ENCODE measurements at regions not wholly inside any gene's neighbourhood (a gene's known extent, or its start where the extent isn't known, plus 50 kb on each side); places are given as distances from the start of the nearest gene placed in this dataset.

- DNase-seq = no peak
Measured at GRCh38 chr1:116234429-116234828, 123.2 kb downstream of the MAB21L3 start.

GRCh38 chr1:116239916-116240315 lies 128.7 kb downstream of the MAB21L3 start:
- DNase-seq = no peak

- no peak for DNase-seq
Measured at GRCh38 chr1:116242741-116243140, 130.3 kb upstream of the ATP1A1 start.

GRCh38 chr1:116243333-116244054 lies 129.6 kb upstream of the ATP1A1 start:
- no peak for DNase-seq

DNA sequence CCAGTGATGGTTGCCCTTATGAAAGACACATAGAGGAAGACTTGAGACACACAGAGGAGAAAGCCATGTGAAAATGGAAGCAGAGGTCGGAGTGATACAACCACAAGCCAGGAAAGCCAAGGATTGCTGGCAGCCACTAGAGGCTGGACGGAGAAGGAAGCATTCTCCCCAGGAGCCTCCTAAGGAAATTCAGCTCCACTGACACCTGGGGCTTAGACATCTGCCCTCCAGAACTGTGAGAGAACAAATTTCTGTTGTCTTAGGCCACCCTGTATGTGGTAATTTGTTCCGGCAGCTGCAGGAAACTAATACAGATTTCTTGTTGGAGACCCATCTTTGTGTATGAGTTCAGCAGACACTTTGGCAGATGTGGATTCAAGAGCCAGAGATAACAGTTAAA lies 126.9 kb upstream of the ATP1A1 start:
- no peak for DNase-seq

GRCh38 chr1:116252271-116252670 lies 120.8 kb upstream of the ATP1A1 start:
- DNase-seq = no peak

- DNase-seq = no peak
Measured at GRCh38 chr1:116252785-116253184, 120.3 kb upstream of the ATP1A1 start.

DNA sequence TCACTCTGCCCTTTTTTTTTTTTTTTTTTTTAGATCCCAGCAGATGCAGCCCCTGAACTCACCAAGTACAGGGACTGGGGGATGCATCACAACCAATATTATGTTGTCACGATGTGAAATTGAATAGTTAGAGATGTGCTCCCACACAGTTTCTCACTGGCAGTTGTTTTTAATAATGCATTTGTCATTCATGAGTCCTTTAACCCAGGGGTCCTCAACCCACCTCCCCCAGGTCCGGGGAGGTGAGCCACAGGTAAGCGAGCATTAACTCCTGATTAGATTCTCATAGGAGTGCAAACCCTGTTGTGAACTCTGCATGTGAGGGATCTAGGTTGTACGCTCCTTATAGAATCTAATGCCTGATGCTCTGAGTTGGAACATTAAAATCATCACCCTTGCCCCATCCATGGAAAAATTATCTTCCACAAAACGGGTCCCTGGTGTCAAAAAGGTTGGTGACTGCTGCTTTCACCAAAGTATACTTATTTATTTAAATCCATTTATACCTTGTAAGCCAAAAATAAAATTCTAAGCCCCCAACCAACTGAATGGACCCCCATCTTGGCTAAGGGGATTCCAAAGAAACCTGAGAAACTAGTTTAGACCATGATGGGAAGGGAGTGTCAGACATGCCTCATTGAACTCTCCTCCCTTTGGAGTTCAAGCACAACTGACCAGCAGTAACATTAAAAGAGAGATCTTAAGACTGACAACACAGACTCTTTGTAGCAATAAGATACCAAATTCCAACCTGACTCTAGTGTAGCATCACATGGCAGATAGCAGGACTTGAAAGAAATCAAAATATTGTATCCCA lies 119.3 kb upstream of the ATP1A1 start:
- DNase-seq = no peak

GRCh38 chr1:116254776-116255175 lies 118.3 kb upstream of the ATP1A1 start:
- no peak for DNase-seq

- no peak for DNase-seq
Measured at GRCh38 chr1:116255486-116256285, 117.4 kb upstream of the ATP1A1 start.

GRCh38 chr1:116256286-116256649 lies 116.8 kb upstream of the ATP1A1 start:
- no peak for DNase-seq

DNA sequence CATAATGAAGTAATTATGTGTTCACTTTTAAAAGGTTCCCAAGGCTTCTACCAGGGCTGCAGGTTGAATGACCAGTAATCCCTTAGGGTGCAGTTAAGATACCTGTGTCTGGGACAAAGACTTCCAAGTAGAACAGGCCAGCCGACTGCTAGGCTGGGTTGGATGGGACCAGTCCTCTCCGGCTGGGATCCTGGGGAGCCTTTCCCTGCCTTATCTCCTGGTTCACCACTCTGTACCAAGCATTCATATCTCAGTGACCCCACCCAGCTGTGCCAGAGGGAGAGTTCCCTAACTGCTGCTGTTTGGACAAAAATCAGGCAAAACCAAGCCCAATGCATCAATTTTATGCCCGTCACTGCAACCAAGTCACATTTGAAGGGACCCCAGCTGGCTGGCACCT lies 116.2 kb upstream of the ATP1A1 start:
- no peak for DNase-seq

DNA sequence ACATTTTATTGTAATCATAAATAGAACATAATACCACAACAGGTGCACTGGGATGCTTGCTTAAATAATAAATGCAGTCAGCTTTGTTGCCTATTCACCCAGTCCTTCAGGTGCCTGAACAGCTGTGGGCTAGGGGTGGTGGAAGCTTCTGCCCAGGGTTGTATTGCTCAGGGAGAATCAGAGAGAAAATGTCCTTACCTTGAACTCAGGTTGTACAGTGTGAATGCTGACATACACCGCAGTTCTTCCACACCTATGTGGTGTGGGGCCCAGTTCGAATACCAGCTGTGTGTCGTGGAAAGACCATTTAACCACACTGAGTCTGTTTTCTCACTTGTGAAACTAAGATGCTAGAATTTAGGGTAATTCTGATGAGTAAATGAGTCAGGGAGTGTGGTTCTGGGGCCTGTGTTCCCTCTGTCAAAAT lies 115.7 kb upstream of the ATP1A1 start:
- no peak for DNase-seq

GRCh38 chr1:116257836-116258235 lies 115.2 kb upstream of the ATP1A1 start:
- DNase-seq = no peak

GRCh38 chr1:116258668-116259419 lies 114.2 kb upstream of the ATP1A1 start:
- no peak for DNase-seq

DNA sequence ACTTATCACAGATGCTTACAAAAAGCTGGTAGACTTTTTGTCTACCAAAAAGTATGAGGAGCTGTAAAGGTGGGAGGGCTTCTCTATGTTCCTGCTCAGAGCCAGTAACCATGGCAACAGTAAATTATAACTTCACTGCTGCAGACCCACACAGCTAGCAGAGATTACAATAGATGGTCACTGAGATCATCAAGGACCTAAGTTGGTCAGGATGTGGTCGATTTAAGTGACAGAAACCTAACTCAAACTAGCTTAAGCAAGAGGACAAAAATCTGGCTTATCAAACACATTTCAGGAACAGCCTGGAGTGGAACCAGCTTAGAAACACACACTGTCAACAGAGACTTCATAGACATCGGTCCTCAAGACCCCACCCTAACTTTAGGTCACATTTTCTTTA lies 113.4 kb upstream of the ATP1A1 start:
- DNase-seq = no peak

DNA sequence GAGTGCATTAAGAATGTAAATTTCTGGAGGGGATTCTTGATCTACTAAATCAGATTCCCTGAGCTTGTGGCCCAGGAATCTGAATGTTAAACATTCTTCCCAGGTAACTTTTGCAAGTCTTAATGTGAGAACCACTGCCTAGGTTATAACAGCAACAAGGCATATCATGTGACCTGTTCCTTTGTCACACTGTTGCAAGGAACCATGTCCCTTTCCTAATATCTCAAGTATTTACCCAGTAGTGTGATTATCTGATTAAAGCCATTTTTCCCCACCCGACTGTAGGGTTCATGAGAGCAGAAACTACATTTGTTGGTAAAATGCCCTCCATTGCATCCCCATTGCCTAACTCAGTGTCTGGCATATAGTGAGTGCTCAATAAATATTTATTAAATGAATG lies 112.9 kb upstream of the ATP1A1 start:
- DNase-seq = no peak

- no peak for DNase-seq
Measured at GRCh38 chr1:116260621-116261020, 112.4 kb upstream of the ATP1A1 start.

GRCh38 chr1:116261227-116261626 lies 111.8 kb upstream of the ATP1A1 start:
- DNase-seq = no peak

DNA sequence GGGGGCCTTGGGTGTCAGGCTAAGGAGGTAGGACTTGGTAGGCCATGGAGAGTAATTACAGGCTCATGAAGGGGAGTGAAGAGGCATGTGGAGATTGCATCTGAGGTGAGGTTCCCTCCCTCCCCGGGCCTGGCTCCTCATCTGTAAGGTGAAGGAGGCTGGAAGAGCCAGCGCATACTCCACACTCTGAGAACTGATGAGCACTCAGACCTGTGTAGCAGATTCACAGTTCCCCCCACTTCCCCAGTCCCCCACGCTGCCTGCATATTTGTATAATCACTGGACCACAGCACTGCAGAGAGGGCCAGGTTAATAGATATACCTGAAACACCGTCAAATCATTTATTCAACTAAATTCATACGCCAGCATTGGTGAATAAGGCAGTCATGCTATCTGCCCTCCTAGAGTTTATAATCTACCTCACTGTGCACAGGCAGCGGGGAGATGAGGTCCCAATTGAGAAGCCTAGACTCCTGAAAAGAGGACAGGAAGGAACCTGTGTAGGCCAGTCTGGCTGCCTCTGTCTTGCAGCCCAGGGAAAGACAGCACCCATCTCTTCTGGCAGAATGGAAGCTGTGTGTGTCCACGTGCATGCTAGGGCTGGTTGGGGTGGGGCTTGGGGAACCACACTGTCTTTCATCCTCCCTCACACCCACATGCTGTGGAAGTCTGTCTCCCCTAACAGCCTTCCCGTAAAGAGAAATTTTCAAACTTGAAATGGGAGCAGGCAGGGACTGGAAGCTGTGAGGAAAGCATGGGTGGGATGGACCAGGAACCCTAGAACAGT lies 110.6 kb upstream of the ATP1A1 start:
- no peak for DNase-seq

GRCh38 chr1:116262995-116263385 lies 110.1 kb upstream of the ATP1A1 start:
- DNase-seq = no peak
